IMR-90 (cell line): ENCODE measurements at regions not wholly inside any gene's neighbourhood (a gene's known extent, or its start where the extent isn't known, plus 50 kb on each side); places are given as distances from the start of the nearest gene placed in this dataset.

Experiments
- ATAC-seq: fragments of 200-7000 bp; cut with Tn5 transposase; 2 replicates; pipeline ENCODE4 v1.9.1; 2020; ENCODE audit warnings: low read depth, mild to moderate bottlenecking, moderate library complexity
- BruUV-seq: library from RNA; stranded (reverse); fragments of 400-500 nt; replicated peaks from 2 replicates; lab custom pipeline; 2021; lab: Mats Ljungman, UMichigan
- CTCF ChIA-PET: fragments of 300-600 bp; formaldehyde crosslinking; extraction: SDS; loops from one replicate; lab custom pipeline; 2021; ENCODE audit warnings: antibody characterized with exemption; lab: Yijun Ruan, JAX
- POLR2A ChIA-PET: fragments of 300-600 bp; sonication (Branson Sonifier 250); formaldehyde crosslinking; loops from one replicate; lab custom pipeline; 2022; ENCODE audit warnings: antibody characterized with exemption; ENCODE audit not compliant: unreplicated experiment; lab: Charles Lee
- DNase-seq: peaks from one replicate; pipeline ENCODE4 v3.0.0; 2013
- H2AFZ ChIP-seq: replicated peaks from 2 replicates; pipeline ENCODE3; 2013; ENCODE audit warnings: low read length, mild to moderate bottlenecking; ENCODE audit not compliant: poor library complexity
- H2AK5ac ChIP-seq: 2 replicates; pipeline ENCODE4 v1.6.1; 2013; ENCODE audit warnings: low read depth, low read length, inconsistent platforms
- H2AK9ac ChIP-seq: replicated peaks from 2 replicates; pipeline ENCODE3; 2013; ENCODE audit warnings: mild to moderate bottlenecking, low read depth, low read length, moderate library complexity; ENCODE audit not compliant: poor library complexity
- H2BK120ac ChIP-seq: 2 replicates; pipeline ENCODE4 v1.6.1; 2013; ENCODE audit warnings: low read depth, low read length, inconsistent platforms
- H2BK15ac ChIP-seq: 3 replicates; pipeline ENCODE4 v1.6.1; 2013; ENCODE audit warnings: low read depth, low read length, inconsistent platforms
- H2BK20ac ChIP-seq: 2 replicates; pipeline ENCODE4 v1.6.1; 2013; ENCODE audit warnings: low read depth, mild to moderate bottlenecking, inconsistent platforms, low read length, moderate library complexity
- H2BK5ac ChIP-seq: 2 replicates; pipeline ENCODE4 v1.6.1; 2013; ENCODE audit warnings: mild to moderate bottlenecking, low read depth, low read length, inconsistent platforms; ENCODE audit not compliant: poor library complexity, severe bottlenecking
- H3K14ac ChIP-seq: replicated peaks from 2 replicates; pipeline ENCODE4 v1.6.1; 2013; ENCODE audit warnings: low read depth, low read length, inconsistent platforms
- H3K18ac ChIP-seq: 2 replicates; pipeline ENCODE4 v1.6.1; 2013; ENCODE audit warnings: low read depth, low read length, control low read depth
- H3K23ac ChIP-seq: 2 replicates; pipeline ENCODE4 v1.6.1; 2013; ENCODE audit warnings: low read depth, low read length, inconsistent platforms
- H3K27ac ChIP-seq: 2 replicates; pipeline ENCODE4 v1.5.1; 2013; ENCODE audit warnings: mild to moderate bottlenecking, control low read depth, low read length; ENCODE audit not compliant: insufficient read depth
- H3K27me3 ChIP-seq: 2 replicates; pipeline ENCODE4 v1.6.1; 2013; ENCODE audit warnings: low read length; ENCODE audit not compliant: control insufficient read depth, insufficient read depth
- H3K36me3 ChIP-seq: 2 replicates; pipeline ENCODE4 v1.6.1; 2013; ENCODE audit warnings: low read length, mixed read lengths; ENCODE audit not compliant: control insufficient read depth, insufficient read depth
- H3K4ac ChIP-seq: 2 replicates; pipeline ENCODE4 v1.6.1; 2013; ENCODE audit warnings: low read depth, low read length, inconsistent platforms
- H3K4me1 ChIP-seq: 2 replicates; pipeline ENCODE4 v1.6.1; 2013; ENCODE audit warnings: low read length, mixed read lengths; ENCODE audit not compliant: control insufficient read depth, insufficient read depth
- H3K4me2 ChIP-seq: 2 replicates; pipeline ENCODE4 v1.6.1; 2013; ENCODE audit warnings: low read depth, mild to moderate bottlenecking, control low read depth, low read length, moderate library complexity
- H3K4me3 ChIP-seq: 2 replicates; pipeline ENCODE4 v1.5.1; 2013; ENCODE audit warnings: low read depth, mild to moderate bottlenecking, control low read depth, low read length, moderate library complexity; ENCODE audit not compliant: insufficient read depth
- H3K56ac ChIP-seq: 2 replicates; pipeline ENCODE4 v1.6.1; 2013; ENCODE audit warnings: low read length, inconsistent platforms; ENCODE audit not compliant: insufficient read depth; ENCODE audit errors: extremely low read depth
- H3K79me1 ChIP-seq, 2 experiments: 2 replicates each; pipeline ENCODE4 v1.6.1; 2013; ENCODE audit warnings: low read length in 2 of 2, inconsistent platforms in 1 of 2, low read depth in 1 of 2
- H3K9ac ChIP-seq: 2 replicates; pipeline ENCODE4 v1.6.1; 2013; ENCODE audit warnings: low read depth, low read length, control low read depth
- H3K9me1 ChIP-seq: 2 replicates; pipeline ENCODE4 v1.6.1; 2013; ENCODE audit warnings: low read length, inconsistent platforms; ENCODE audit not compliant: insufficient read depth
- H3K9me3 ChIP-seq: 2 replicates; pipeline ENCODE4 v1.6.1; 2013; ENCODE audit warnings: low read length; ENCODE audit not compliant: control insufficient read depth, insufficient read depth
- H4K20me1 ChIP-seq: 2 replicates; pipeline ENCODE4 v1.6.1; 2013; ENCODE audit warnings: low read length, inconsistent platforms; ENCODE audit not compliant: insufficient read depth
- H4K5ac ChIP-seq: 2 replicates; pipeline ENCODE4 v1.6.1; 2013; ENCODE audit warnings: mild to moderate bottlenecking, low read depth, low read length, control low read depth
- H4K8ac ChIP-seq, 2 experiments: 2 replicates each; pipeline ENCODE4 v1.6.1; 2013; ENCODE audit warnings: low read depth in 2 of 2, low read length in 2 of 2, control low read depth in 1 of 2, inconsistent platforms in 1 of 2
- H4K91ac ChIP-seq: 2 replicates; pipeline ENCODE4 v1.6.1; 2013; ENCODE audit warnings: low read depth, low read length, inconsistent platforms; ENCODE audit not compliant: insufficient read depth
- BHLHE40 ChIP-seq: fragments of 150-350 bp; IDR thresholded peaks from 2 replicates; pipeline ENCODE4 v1.6.1; 2016; ENCODE audit warnings: mild to moderate bottlenecking, low read depth, low read length
- CTCF ChIP-seq: conservative IDR thresholded peaks from 2 replicates; pipeline ENCODE4 v1.5.1; 2012; ENCODE audit warnings: mild to moderate bottlenecking, low read depth, low read length, improper control_type of control experiment
- MAZ ChIP-seq: IDR thresholded peaks from 2 replicates; pipeline ENCODE4 v1.6.1; 2012; ENCODE audit warnings: low read depth, mild to moderate bottlenecking, low read length, improper control_type of control experiment, moderate library complexity, borderline replicate concordance
- MXI1 ChIP-seq: IDR thresholded peaks from 2 replicates; pipeline ENCODE4 v1.6.1; 2012; ENCODE audit warnings: low read depth, mild to moderate bottlenecking, low read length, moderate library complexity, borderline replicate concordance
- RFX5 ChIP-seq: IDR thresholded peaks from 2 replicates; pipeline ENCODE4 v1.8.0; 2012; ENCODE audit warnings: low read depth, mild to moderate bottlenecking, low read length, moderate library complexity
- USF2 ChIP-seq: fragments of 150-350 bp; IDR thresholded peaks from 2 replicates; pipeline ENCODE4 v1.6.1; 2017; ENCODE audit warnings: mild to moderate bottlenecking, antibody characterized with exemption, low read length, low read depth
- WGBS, 2 experiments: methylation state at CpG; one replicate each; pipeline versions ENCODE4 v1.1.5 to v1.1.7; 2013; ENCODE audit warnings: missing lambda C conversion rate in 2 of 2; ENCODE audit not compliant: insufficient read length in 1 of 2; ENCODE audit errors: extremely low coverage in 2 of 2; 5-methylcytosine and 5-hydroxymethylcytosine counted together
- dilution Hi-C: fragments of 300-500 bp; cut with HindIII; formaldehyde crosslinking; loops from one replicate; pipeline ENCODE4 v1.14.3; 2018; ENCODE audit warnings: low sequenced_read_pairs; ENCODE audit not compliant: unreplicated experiment
- in situ Hi-C: fragments of 300-500 bp; cut with MboI; formaldehyde crosslinking; loops from 3 replicates; pipeline ENCODE4 v1.14.3; 2019; ENCODE audit warnings: low sequenced_read_pairs, inconsistent platforms, mixed read lengths
- intact Hi-C: fragments of 100-400 bp; cut with micrococcal nuclease; formaldehyde crosslinking; loops from 2 replicates; pipeline ENCODE4 v1.10.0; 2022

- CTCF ChIA-PET = no interaction called here
- POLR2A ChIA-PET = no interaction called here
Measured at GRCh38 chr19:29323021-29323430, 110.1 kb upstream of the UQCRFS1 start.

More at GRCh38 chr19:29323021-29323430, 110.1 kb upstream of the UQCRFS1 start:
- Histone ChIP-seq H3K4me2 (no peak overlapping the region), H2BK15ac (no peak overlapping the region), H3K56ac (no peak overlapping the region), H3K27me3 (no peaks in the 10 kb centered on the region), H4K8ac (no peak overlapping the region), H3K27ac (no peak overlapping the region), H3K23ac (no peak overlapping the region), H4K91ac (no peak overlapping the region), H2AK9ac (no peak overlapping the region), H3K9me1 (no peaks in the 10 kb centered on the region), H2BK5ac (no peak overlapping the region), H3K9ac (no peak overlapping the region), H3K36me3 (no peaks in the 10 kb centered on the region), H3K79me1 (no peaks in the 10 kb centered on the region), H3K9me3 (peaks cover 2% of the 10 kb centered on the region; the same call in 1 of the 2 replicates), H4K5ac (no peak overlapping the region), H3K4ac (no peak overlapping the region), H2BK120ac (no peak overlapping the region), H4K20me1 (no peaks in the 10 kb centered on the region), H3K4me1 (no peaks in the 10 kb centered on the region), H2AK5ac (no peak overlapping the region), H2AFZ (peak overlapping the region; percentile 21), H2BK20ac (no peak overlapping the region), H3K14ac (no peak overlapping the region), H3K4me3 (no peak overlapping the region), H3K18ac (no peak overlapping the region)
- no peak for ATAC-seq
- no TSS peak for BruUV-seq
- dilution Hi-C loops = no loop called here
- intact Hi-C loops = no loop called here
- no peak for TF ChIP-seq MXI1
- TF ChIP-seq BHLHE40 = no peak
- no peak for TF ChIP-seq USF2
- no peak for TF ChIP-seq CTCF
- TF ChIP-seq RFX5 = no peak
- no peak for TF ChIP-seq MAZ
- no peak for DNase-seq
- no CpG with 5 or more reads among the region's 9 CpGs for WGBS, 2 experiments
- in situ Hi-C loops = no loop called here
